BE2C (cell line): ENCODE measurements at regions not wholly inside any gene's neighbourhood (a gene's known extent, or its start where the extent isn't known, plus 50 kb on each side); places are given as distances from the start of the nearest gene placed in this dataset.

Source experiments
- DNase-seq: peaks from one replicate; pipeline ENCODE4 v3.0.0-alpha.2; 2020
- H3K27me3 ChIP-seq: fragments of 250-450 bp; sonication (Bioruptor Pico); 2 replicates; pipeline ENCODE4 v1.5.1; 2020; ENCODE audit warnings: mild to moderate bottlenecking
- H3K36me3 ChIP-seq: fragments of 250-450 bp; sonication (Bioruptor Pico); 2 replicates; pipeline ENCODE4 v1.5.1; 2020; ENCODE audit warnings: mild to moderate bottlenecking
- H3K4me1 ChIP-seq: fragments of 250-450 bp; sonication (Bioruptor Pico); 2 replicates; pipeline ENCODE4 v1.5.1; 2020
- H3K4me3 ChIP-seq: 2 replicates; pipeline ENCODE4 v1.5.1; 2011; ENCODE audit warnings: low read depth, low read length
- H3K9me3 ChIP-seq: fragments of 250-450 bp; sonication (Bioruptor Pico); 2 replicates; pipeline ENCODE4 v1.5.1; 2020
- CTCF ChIP-seq: IDR thresholded peaks from 2 replicates; pipeline ENCODE4 v1.5.1; 2012; ENCODE audit warnings: mild to moderate bottlenecking, low read depth, low read length

GRCh38 chr13:111654531-111654930 lies 334.1 kb downstream of the TEX29 start:
- no peak for DNase-seq
- no peak overlapping the region for H3K4me3 ChIP-seq
- TF ChIP-seq CTCF = no peak
- no peaks in the 10 kb centered on the region for H3K9me3 ChIP-seq
- no peaks in the 10 kb centered on the region for H3K4me1 ChIP-seq
- peaks cover 47% of the 10 kb centered on the region for H3K27me3 ChIP-seq
- no peaks in the 10 kb centered on the region for H3K36me3 ChIP-seq

DNA sequence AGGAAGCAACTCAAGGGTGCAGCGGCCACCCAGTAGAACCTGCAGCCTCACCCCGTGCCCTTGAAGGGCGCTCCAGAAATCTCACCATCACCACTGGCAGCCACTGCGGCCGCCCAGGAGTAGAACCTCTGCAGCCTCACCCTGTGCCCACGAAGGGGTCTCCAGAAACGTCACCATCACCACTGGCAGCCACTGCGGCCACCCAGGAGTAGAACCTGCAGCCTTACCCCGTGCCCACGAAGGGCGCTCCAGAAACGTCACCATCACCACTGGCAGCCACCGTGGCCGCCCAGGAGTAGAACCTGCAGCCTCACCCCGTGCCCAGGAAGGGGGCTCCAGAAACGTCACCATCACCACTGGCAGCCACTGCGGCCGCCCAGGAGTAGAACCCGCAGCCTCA lies 336.0 kb downstream of the TEX29 start:
- no peaks in the 10 kb centered on the region for H3K36me3 ChIP-seq
- peaks cover 39% of the 10 kb centered on the region for H3K27me3 ChIP-seq
- TF ChIP-seq CTCF = no peak
- H3K4me1 ChIP-seq = no peaks in the 10 kb centered on the region
- H3K9me3 ChIP-seq = no peaks in the 10 kb centered on the region
- no peak overlapping the region for H3K4me3 ChIP-seq
- no peak for DNase-seq

GRCh38 chr13:111657013-111657412 lies 336.6 kb downstream of the TEX29 start:
- Histone ChIP-seq H3K9me3 (no peaks in the 10 kb centered on the region), H3K4me3 (no peak overlapping the region), H3K4me1 (no peaks in the 10 kb centered on the region), H3K27me3 (peaks cover 39% of the 10 kb centered on the region), H3K36me3 (no peaks in the 10 kb centered on the region)
- DNase-seq = no peak
- no peak for TF ChIP-seq CTCF

DNA sequence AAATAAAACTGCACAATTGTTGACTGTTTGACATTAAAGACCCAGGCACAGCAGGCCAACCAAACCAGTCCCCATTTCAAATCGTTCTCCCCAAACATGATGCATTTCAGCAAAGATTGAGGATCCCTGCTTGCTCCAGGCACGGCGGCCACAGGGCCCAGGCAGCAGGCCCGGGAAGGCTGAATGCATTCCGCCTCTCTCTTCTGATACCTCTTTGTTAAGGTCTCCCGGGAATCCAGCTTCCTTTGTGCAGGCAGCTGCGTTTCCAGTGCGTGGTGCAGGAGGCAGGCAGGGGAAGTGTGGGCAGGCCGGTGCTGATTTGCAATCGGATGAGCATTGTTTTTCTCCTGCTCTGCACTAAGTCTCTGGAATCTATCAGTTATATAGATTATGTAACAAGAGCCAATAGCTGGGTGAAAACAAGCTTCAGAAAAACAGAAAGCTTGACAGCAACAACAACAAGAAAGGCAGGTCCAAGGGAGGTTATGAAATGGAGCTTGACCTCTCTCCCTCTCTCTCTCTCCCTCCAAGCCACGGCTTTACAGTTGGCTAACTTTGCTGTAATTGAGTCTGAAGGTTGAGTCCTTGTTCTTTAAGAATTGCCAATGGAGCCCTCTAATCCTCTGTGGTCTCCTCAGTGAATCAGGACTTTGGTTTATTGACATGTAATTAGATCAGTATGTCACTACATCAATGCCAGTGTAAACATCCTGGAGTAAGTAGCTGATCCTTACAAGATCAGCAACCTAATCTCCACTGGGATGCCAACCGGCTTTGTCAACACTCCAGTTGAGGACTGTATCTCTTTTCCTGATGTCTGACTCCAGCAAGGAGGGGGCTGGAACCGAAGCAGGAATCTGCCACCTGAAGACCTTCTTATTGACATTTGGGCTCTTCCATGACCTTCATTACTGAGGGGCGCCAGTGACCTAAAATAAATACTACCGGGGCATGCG lies 338.0 kb downstream of the TEX29 start:
- no peak overlapping the region for H3K4me3 ChIP-seq
- H3K27me3 ChIP-seq = peaks cover 26% of the 10 kb centered on the region
- H3K36me3 ChIP-seq = no peaks in the 10 kb centered on the region
- no peak for DNase-seq
- no peak for TF ChIP-seq CTCF
- H3K4me1 ChIP-seq = no peaks in the 10 kb centered on the region
- H3K9me3 ChIP-seq = no peaks in the 10 kb centered on the region

DNA sequence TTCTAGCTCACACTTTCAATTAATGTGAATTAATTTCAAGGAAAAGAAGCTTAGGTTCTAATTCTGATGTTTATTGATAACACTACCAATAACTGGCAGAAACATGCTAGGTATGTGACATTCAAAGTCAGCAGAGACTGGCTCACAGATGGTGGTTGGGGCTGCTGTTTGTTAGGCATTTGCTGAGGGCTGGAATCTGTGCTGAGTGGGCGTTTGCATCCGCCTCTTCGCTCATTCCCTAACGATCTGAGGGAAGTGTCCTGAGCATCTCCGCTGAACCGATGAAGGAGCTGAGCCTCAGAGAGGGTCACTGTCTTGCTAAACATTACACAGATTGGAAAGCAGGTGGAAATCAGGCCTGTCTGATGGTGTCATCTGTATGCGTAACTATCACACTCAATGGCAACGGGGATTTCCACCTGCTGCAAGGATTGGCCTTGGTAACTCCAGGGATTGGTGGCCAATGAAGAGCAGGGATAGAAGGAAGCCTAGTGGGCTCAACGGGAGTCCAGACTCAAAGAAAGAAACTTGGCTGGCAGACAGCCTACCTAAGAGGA lies 338.9 kb downstream of the TEX29 start:
- H3K4me3 ChIP-seq = no peak overlapping the region
- no peaks in the 10 kb centered on the region for H3K9me3 ChIP-seq
- DNase-seq = no peak
- H3K27me3 ChIP-seq = peaks cover 18% of the 10 kb centered on the region
- no peaks in the 10 kb centered on the region for H3K4me1 ChIP-seq
- no peaks in the 10 kb centered on the region for H3K36me3 ChIP-seq
- no peak for TF ChIP-seq CTCF

GRCh38 chr13:111659842-111660241 lies 339.4 kb downstream of the TEX29 start:
- H3K4me1 ChIP-seq = no peaks in the 10 kb centered on the region
- no peak for TF ChIP-seq CTCF

More at GRCh38 chr13:111659842-111660241, 339.4 kb downstream of the TEX29 start:
- H3K36me3 ChIP-seq = no peaks in the 10 kb centered on the region
- no peak overlapping the region for H3K4me3 ChIP-seq
- H3K27me3 ChIP-seq = peaks cover 12% of the 10 kb centered on the region
- no peaks in the 10 kb centered on the region for H3K9me3 ChIP-seq
- DNase-seq = no peak
